GM23338 (cell line): ENCODE measurements at regions not wholly inside any gene's neighbourhood (a gene's known extent, or its start where the extent isn't known, plus 50 kb on each side); places are given as distances from the start of the nearest gene placed in this dataset.

Experiments used
- ATAC-seq: fragments of 200-7000 bp; cut with Tn5 transposase; 3 replicates; pipeline ENCODE4 v1.9.1; 2020
- DNase-seq: peaks from one replicate; pipeline ENCODE4 v3.0.0-alpha.2; 2015; ENCODE audit warnings: low spot score
- H2AFZ ChIP-seq: fragments of 200-600 bp; sonication (generic); 2 replicates; pipeline ENCODE4 v1.8.0; 2016; ENCODE audit warnings: antibody characterized with exemption, mild to moderate bottlenecking, moderate library complexity
- H3F3A ChIP-seq: fragments of 200-600 bp; sonication (generic); replicated peaks from 2 replicates; pipeline ENCODE4 v1.8.0; 2017; ENCODE audit warnings: antibody characterized with exemption, mixed run types, low read depth
- H3K27ac ChIP-seq: fragments of 200-600 bp; sonication (generic); 2 replicates; pipeline ENCODE4 v1.6.1; 2016; ENCODE audit warnings: low read depth
- H3K27me3 ChIP-seq: fragments of 200-600 bp; sonication (generic); 2 replicates; pipeline ENCODE4 v1.8.0; 2016; ENCODE audit warnings: mild to moderate bottlenecking, mixed run types, moderate library complexity; ENCODE audit not compliant: insufficient read depth
- H3K36me3 ChIP-seq: fragments of 200-600 bp; sonication (generic); 2 replicates; pipeline ENCODE4 v1.8.0; 2016; ENCODE audit warnings: mild to moderate bottlenecking; ENCODE audit not compliant: insufficient read depth
- H3K4me1 ChIP-seq: fragments of 200-600 bp; sonication (generic); 2 replicates; pipeline ENCODE4 v1.8.0; 2016; ENCODE audit warnings: mild to moderate bottlenecking, moderate library complexity; ENCODE audit not compliant: insufficient read depth
- H3K4me2 ChIP-seq: fragments of 200-600 bp; sonication (generic); 2 replicates; pipeline ENCODE4 v1.7.1; 2017; ENCODE audit warnings: mixed run types
- H3K4me3 ChIP-seq: fragments of 200-600 bp; sonication (generic); 2 replicates; pipeline ENCODE4 v1.6.1; 2016; ENCODE audit warnings: mixed run types
- H3K79me2 ChIP-seq: fragments of 200-600 bp; sonication (generic); replicated peaks from 2 replicates; pipeline ENCODE4 v1.8.0; 2017; ENCODE audit warnings: mild to moderate bottlenecking; ENCODE audit not compliant: insufficient read depth
- H3K9me2 ChIP-seq: fragments of 200-600 bp; sonication (generic); 2 replicates; pipeline ENCODE4 v1.8.0; 2017; ENCODE audit not compliant: insufficient read depth
- H4K20me1 ChIP-seq: fragments of 200-600 bp; sonication (generic); replicated peaks from 2 replicates; pipeline ENCODE4 v1.8.0; 2017; ENCODE audit warnings: mild to moderate bottlenecking; ENCODE audit not compliant: insufficient read depth
- H3K27ac Mint-ChIP-seq: 2 replicates; pipeline ENCODE4 v1.8.0; 2020; ENCODE audit warnings: inconsistent platforms, mild to moderate bottlenecking, moderate library complexity, mixed read lengths
- H3K27me3 Mint-ChIP-seq: 3 replicates; pipeline ENCODE4 v1.8.0; 2022; ENCODE audit warnings: low read depth, mild to moderate bottlenecking, moderate library complexity, mixed read lengths, inconsistent platforms; ENCODE audit not compliant: insufficient read depth, poor library complexity
- H3K36me3 Mint-ChIP-seq: 3 replicates; pipeline ENCODE4 v1.8.0; 2021; ENCODE audit warnings: low read depth, mild to moderate bottlenecking, inconsistent platforms, moderate library complexity, mixed read lengths
- H3K4me1 Mint-ChIP-seq: 3 replicates; pipeline ENCODE4 v1.8.0; 2020; ENCODE audit warnings: mild to moderate bottlenecking, inconsistent platforms, mixed read lengths
- H3K4me3 Mint-ChIP-seq: 3 replicates; pipeline ENCODE4 v1.8.0; 2021; ENCODE audit warnings: moderate library complexity, mild to moderate bottlenecking, inconsistent platforms, mixed read lengths
- H3K9me3 Mint-ChIP-seq: 3 replicates; pipeline ENCODE4 v1.8.0; 2020; ENCODE audit warnings: moderate library complexity, mild to moderate bottlenecking, inconsistent platforms, mixed read lengths
- CREB1 ChIP-seq: fragments of 250-450 bp; sonication (Bioruptor Pico); IDR thresholded peaks from 2 replicates; pipeline ENCODE4 v1.5.0; 2020; ENCODE audit warnings: low read depth, mild to moderate bottlenecking, moderate library complexity
- CTCF ChIP-seq, 2 experiments: fragments of 200-600 bp in 1 of 2; sonication (generic) in 1 of 2; conservative IDR thresholded peaks; 2 replicates each; pipeline versions ENCODE4 v1.5.1 to v1.6.1; 2016 to 2017; ENCODE audit warnings: antibody characterized with exemption in 2 of 2, low read depth in 2 of 2, mild to moderate bottlenecking in 2 of 2, moderate library complexity in 1 of 2
- JUNB ChIP-seq: IDR thresholded peaks from one replicate; pipeline ENCODE4 v1.6.1; 2016; ENCODE audit warnings: antibody characterized with exemption; ENCODE audit not compliant: unreplicated experiment
- REST ChIP-seq: IDR thresholded peaks from one replicate; pipeline ENCODE4 v1.6.1; 2018; ENCODE audit warnings: antibody characterized with exemption; ENCODE audit not compliant: unreplicated experiment
- ZNF114 ChIP-seq: fragments of 250-450 bp; sonication (Bioruptor Pico); IDR thresholded peaks from 2 replicates; pipeline ENCODE4 v1.5.0; 2020; ENCODE audit warnings: mild to moderate bottlenecking, moderate library complexity
- ZNF462 ChIP-seq: fragments of 250-450 bp; sonication (Bioruptor Pico); IDR thresholded peaks from 2 replicates; pipeline ENCODE4 v1.5.0; 2020; ENCODE audit warnings: mild to moderate bottlenecking, moderate library complexity

GRCh38 chr7:131967216-131967730 lies 410.8 kb upstream of the PODXL start:
- Mint-ChIP-seq H3K4me1 (no peaks in the 10 kb centered on the region), H3K36me3 (no peaks in the 10 kb centered on the region), H3K9me3 (no peaks in the 10 kb centered on the region), H3K27ac (no peak overlapping the region), H3K4me3 (no peak overlapping the region), H3K27me3 (no peaks in the 10 kb centered on the region)
- Histone ChIP-seq H3K4me1 (peaks cover under 1% of the 10 kb centered on the region; the same call in 1 of the 2 replicates), H3K27me3 (no peaks in the 10 kb centered on the region), H3K36me3 (no peaks in the 10 kb centered on the region), H3K4me2 (no peak overlapping the region), H3K4me3 (no peak overlapping the region), H4K20me1 (no peaks in the 10 kb centered on the region), H3K27ac (no peak overlapping the region), H3K79me2 (no peaks in the 10 kb centered on the region), H3F3A (no peaks in the 10 kb centered on the region), H3K9me2 (peaks cover 3% of the 10 kb centered on the region; the same call in 1 of the 2 replicates), H2AFZ (no peak overlapping the region)
- no peak for TF ChIP-seq ZNF462 (CRISPR knock-in tag)
- no peak for TF ChIP-seq ZNF114 (CRISPR knock-in tag)
- no peak for TF ChIP-seq CREB1 (CRISPR knock-in tag)
- TF ChIP-seq REST = no peak
- TF ChIP-seq JUNB = no peak
- no peak for TF ChIP-seq CTCF (conservative IDR thresholded peaks at IDR 0.05; ENCODE audit: low read depth in 2 of 2)
- DNase-seq (no peak), ATAC-seq (no peak)
